NCI-H345 treated with DMSO at 0.1 percent for 48 hours (cell line): ENCODE measurements at regions not wholly inside any gene's neighbourhood (a gene's known extent, or its start where the extent isn't known, plus 50 kb on each side); places are given as distances from the start of the nearest gene placed in this dataset.

Source experiments
- DNase-seq: peaks from one replicate; lab custom pipeline; 2025; ENCODE audit not compliant: unreplicated experiment; lab: John Stamatoyannopoulos, UW

GRCh38 chr9:89806371-89807100, 201.7 kb downstream of the GADD45G start:
- no peak for DNase-seq

DNA sequence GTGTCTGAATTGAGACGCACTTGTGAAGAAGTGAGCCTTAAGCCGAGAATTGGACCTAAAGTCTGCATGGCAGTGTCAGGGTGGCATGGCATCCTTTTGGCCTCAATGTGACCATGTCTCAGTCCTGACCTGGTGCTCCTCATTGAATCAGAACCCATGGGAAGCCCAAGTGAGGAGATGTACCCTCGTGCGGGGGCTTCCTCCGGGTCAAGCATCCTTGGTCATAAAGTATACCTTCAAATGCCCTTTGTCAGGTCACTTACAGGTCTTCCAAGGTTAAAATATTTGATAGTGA, 202.2 kb downstream of the GADD45G start:
- DNase-seq, result no peak

GRCh38 chr9:89807682-89808075, 202.9 kb downstream of the GADD45G start:
- no peak for DNase-seq

DNA sequence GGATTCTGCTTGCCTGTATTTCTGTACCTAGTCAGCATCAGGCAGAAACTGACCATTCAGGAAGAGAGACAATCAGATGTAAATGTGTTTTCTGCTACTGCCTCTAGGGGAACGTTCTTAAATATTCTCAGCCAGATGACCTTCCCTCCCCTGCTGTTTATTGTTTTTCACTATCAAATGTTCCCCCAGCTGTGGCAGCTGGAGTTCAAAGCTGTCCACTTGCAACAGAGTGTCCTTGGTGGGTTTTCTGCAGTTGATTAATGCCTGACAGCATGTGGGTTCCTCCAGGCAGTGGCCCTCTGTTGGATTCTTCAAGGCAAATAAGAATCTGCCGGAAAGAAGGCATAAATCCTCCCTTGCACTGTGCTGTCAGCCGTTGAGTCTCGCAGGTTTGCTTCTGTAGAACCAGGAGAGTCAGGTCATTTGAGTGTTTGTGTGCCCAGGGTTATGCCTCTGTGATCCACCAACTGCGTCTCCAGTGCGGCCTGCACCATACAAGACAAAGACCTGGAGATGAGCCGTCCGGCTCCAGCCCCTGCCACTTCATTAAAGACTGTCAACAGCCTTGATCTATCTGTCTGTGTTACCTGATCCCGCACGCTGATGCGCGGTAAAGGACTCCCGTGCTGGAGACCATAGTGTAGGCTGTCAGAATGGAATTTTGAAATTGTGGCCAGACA, 203.4 kb downstream of the GADD45G start:
- DNase-seq, result no peak

DNA sequence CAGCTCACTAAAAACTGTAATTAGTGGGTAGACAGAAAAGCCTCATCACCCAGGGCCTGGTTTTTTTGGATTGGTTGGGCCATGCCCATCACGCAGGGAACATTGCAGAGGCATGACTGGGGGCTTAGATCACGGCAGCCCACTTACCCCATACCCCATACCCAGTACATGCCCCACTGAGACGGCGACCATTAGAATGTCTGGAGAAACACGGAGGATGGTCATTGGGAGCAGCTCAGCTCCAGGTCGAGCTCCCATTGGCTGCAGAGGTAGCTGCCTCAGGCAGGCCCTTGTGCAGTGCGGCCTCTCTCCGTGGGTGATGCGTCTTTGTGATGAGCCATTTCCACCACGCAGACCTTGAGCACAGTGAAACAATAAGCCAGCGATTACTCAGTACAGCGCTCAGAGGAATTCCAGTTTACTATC, 204.0 kb downstream of the GADD45G start:
- no peak for DNase-seq

DNA sequence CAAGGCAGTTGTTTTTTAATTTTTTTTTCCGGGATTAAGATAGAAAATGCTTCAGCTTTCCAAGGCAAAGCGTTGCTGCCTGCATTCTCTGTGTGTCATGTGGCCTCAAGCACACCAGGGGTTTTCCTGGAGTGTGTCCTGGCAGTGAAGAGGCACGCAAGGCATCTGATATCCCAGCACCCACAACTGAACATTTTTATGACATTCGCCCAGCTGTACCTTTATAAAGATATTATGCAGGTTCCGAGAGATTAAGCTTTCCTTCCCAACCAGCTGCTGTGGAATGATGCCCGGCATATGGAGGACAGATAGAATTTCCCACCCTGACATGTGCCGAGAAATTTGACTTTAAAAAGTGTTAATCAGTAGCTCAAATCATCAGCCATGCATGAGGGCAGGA, 205.6 kb downstream of the GADD45G start:
- DNase-seq, result no peak

GRCh38 chr9:89811356-89811755, 206.5 kb downstream of the GADD45G start:
- DNase-seq, result no peak

- no peak for DNase-seq
Observed at GRCh38 chr9:89811886-89812450, 207.2 kb downstream of the GADD45G start.

- DNase-seq, result no peak
Observed at GRCh38 chr9:89812556-89813181, 207.9 kb downstream of the GADD45G start.

GRCh38 chr9:89813482-89813881, 208.7 kb downstream of the GADD45G start:
- no peak for DNase-seq

- no peak for DNase-seq
Observed at GRCh38 chr9:89814340-89815040, 209.7 kb downstream of the GADD45G start.

DNA sequence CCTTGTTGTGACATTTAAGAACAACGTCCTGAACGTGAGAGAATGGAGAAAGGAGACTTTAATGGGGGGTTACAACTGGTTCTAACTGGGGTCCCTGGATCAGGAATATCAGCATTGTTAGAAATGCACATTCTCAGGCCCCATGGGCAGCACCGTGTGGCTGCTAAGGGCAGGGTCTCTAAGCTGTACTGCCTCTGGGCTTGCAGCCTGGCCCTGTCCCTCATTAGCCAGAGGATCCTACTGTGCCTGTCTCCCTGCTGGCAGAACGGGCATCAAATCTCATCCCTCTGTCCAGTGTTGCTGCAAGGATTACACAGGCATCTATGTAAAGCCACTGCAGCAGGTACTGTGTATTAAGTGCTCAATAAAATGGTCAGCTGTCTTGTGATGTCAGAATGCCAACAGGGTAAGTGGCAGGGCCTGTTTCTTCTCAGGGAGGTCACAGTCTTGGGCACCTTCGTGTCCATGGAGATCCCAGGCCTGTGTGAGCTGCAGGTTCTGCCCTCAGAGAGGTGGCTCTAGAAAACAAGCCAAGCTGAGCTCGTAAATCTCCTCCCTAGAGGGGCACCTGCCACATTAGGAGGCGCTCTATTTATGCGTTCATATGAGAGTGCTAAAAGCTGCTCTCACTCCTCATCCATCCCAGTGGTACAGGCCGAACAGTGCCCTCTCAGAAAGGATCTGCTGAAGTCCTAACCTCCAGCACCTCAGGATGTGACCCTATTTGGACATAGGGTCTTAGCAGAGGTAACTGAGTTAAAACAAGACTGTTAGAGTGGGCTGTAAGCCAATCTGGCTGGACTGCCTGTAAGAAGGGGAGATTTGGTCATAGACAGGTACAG, 210.5 kb downstream of the GADD45G start:
- DNase-seq, result no peak

- no peak for DNase-seq
Observed at GRCh38 chr9:89815903-89816573, 211.2 kb downstream of the GADD45G start.

DNA sequence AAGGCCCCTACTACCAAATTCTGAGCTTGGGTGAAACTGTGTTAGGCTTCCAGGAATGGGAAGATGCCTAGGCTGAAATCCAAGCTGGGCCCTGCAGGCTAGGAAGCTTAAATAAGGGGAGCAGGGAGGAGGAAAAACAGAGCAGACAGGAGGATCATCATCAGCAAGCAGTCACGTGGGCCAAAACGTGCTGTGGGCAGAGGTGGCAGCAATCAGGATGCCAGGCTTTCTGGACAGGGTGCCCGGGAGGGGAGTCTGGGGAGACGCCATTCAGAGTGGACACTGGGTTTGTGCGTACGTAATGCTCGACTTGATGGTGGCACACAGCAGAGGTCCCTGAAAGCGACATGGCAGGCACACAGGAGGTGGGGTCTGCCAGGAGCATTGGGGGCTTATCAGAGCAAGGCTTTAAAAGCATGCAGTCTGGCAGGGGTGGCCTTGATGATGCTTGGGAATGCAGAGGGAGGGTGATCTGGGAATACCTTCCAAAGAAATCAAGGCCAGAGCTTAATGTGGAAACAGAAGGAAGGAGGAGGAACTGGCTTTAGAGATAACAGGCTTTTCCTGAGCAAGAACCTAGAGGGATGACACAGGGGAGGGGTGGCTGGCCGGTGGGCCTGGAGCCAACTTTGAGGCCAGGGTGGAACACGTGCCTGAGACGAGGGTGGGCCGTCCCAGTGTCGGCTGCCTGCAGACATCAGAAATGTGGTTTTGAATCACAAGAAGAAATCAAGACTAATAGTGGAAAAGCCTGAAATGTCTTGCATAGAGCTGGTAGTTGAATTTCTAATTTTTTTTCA, 212.5 kb downstream of the GADD45G start:
- DNase-seq, result no peak

DNA sequence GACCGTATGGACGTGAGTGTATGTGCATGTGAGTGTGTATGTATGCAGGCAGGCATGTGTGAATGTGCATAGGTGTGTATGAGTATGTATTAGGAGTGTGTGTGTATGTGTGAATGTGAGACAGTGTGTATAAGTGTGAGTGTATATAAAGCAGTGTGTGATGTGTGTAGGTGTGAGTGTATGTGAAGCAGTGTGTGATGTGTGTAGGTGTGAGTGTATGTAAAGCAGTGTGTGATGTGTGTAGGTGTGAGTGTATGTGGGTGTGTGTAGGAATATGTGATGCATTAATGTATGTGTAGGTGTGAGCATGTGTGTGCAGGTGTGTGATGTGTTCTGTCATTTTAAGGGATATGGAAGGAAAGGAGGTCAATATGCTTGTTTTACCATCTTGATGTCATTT, 215.5 kb downstream of the GADD45G start:
- DNase-seq, result no peak

DNA sequence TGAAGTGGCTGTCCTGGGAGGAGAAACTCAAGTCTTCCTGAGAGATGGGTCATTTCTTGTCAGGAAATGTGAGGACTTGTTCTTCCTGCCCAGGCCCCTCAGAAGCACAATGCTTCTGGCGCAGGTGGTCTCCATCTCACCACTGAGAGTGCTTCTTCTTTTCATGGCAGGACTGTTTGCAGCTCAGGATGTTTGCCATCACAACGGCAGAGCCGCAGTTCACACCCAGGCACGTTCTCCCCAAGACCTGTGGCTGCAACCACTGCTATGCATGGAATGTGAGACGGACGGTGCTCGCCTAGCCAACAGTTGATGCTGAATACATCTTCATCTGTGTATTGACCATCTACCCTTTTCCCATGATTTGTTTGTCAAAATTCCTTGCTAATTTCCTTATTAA, 216.3 kb downstream of the GADD45G start:
- no peak for DNase-seq

DNA sequence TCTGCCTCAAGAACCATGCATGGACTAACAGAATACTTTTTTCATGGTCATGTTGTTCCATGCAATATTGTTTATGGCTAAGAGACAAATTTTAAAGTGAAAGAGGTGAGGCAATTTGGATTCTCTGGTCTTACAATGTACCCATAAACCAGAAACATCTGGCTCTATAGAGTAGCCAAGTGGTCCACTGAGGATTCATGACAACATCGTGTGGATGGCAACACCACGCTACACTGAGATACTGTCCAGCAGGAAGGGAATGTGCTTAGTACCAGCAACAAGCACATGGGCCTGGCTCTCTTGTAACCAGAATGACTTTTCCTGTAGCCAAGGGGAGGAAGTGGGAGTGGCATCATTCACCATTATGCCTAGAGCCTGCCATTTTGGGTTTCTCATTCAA, 218.2 kb downstream of the GADD45G start:
- DNase-seq, result no peak

DNA sequence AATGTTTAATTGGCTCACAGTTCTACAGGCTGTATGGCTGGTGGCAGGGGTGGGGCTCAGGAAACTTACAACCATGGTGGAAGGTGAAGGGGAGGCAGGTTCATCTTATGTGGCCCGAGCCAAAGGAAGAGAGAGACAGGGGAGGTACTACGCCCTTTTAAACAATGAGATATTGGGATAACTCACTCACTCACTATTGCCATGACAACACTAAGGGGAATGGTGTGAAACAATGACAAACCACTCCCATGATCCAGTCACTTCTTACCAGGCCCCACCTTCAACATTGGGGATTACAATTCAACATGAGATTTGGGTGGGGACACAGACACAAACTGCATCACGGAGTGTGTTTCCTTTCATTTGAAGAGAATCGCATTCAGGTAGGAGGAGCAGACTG, 220.9 kb downstream of the GADD45G start:
- no peak for DNase-seq

DNA sequence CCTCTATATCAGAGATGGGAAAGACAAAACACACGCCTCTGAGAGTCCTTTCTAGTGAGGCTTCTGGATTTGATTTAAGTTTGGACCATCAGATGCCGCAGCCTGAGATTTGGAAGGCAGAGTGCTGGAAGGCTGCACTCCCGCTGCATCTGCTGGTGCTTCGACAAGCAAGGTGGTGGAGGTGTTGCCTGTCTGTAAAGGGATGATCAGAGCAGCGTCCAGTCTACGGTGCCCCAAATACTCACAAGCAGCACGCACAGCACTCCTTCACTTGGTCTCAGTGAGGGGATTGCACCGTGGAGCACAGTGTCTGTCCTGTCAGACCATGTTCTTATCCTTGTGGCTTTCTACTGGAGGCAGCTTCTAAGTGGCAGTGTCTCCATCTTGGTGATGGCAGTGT, 221.4 kb downstream of the GADD45G start:
- DNase-seq, result no peak
